CD4-positive, alpha-beta memory T cell (primary cell): ENCODE measurements at regions not wholly inside any gene's neighbourhood (a gene's known extent, or its start where the extent isn't known, plus 50 kb on each side); places are given as distances from the start of the nearest gene placed in this dataset.

Source experiments
- CTCF ChIA-PET: fragments of 350-600 bp; sonication (Branson Sonifier 250); formaldehyde crosslinking; loops from one replicate; lab custom pipeline; 2021; ENCODE audit warnings: inconsistent platforms; ENCODE audit not compliant: partially characterized antibody; lab: Charles Lee
- POLR2A ChIA-PET: fragments of 350-600 bp; sonication (Branson Sonifier 250); formaldehyde crosslinking; loops from one replicate; lab custom pipeline; 2021; ENCODE audit not compliant: partially characterized antibody; lab: Charles Lee
- DNase-seq, 5 donors: peaks; one replicate each; pipeline versions ENCODE4 v3.0.0 to v3.0.0-alpha.2; 2020 to 2022; ENCODE audit warnings: mixed read lengths in 1 of 5
- H3K27ac ChIP-seq: one replicate; pipeline ENCODE4 v1.7.0; 2013; ENCODE audit warnings: low read depth, low read length
- H3K27me3 ChIP-seq: 2 replicates; pipeline ENCODE4 v1.7.0; 2013; ENCODE audit warnings: mild to moderate bottlenecking, low read length, moderate library complexity; ENCODE audit not compliant: insufficient read depth
- H3K36me3 ChIP-seq: 2 replicates; pipeline ENCODE4 v1.7.0; 2013; ENCODE audit warnings: mild to moderate bottlenecking, low read length, moderate library complexity; ENCODE audit not compliant: insufficient read depth
- H3K4me1 ChIP-seq: 2 replicates; pipeline ENCODE4 v1.7.0; 2013; ENCODE audit warnings: mild to moderate bottlenecking, low read length, moderate library complexity; ENCODE audit not compliant: insufficient read depth
- H3K4me3 ChIP-seq, 2 donors: one replicate each; pipeline ENCODE4 v1.7.0; 2013; ENCODE audit warnings: low read length in 2 of 2, mild to moderate bottlenecking in 1 of 2
- H3K9me3 ChIP-seq, 2 donors: one replicate each; pipeline ENCODE4 v1.7.0; 2013; ENCODE audit warnings: low read length in 2 of 2, control low read depth in 1 of 2; ENCODE audit not compliant: control insufficient read depth in 1 of 2
- H3K27ac Mint-ChIP-seq, 7 donors: one replicate each; pipeline ENCODE4 v1.8.0; 2020 to 2021; ENCODE audit warnings: mixed read lengths in 7 of 7, mild to moderate bottlenecking in 6 of 7, inconsistent platforms in 3 of 7, moderate library complexity in 3 of 7
- H3K27me3 Mint-ChIP-seq, 2 donors: one replicate each; pipeline ENCODE4 v1.8.0; 2020 to 2021; ENCODE audit warnings: mixed read lengths in 2 of 2
- H3K36me3 Mint-ChIP-seq, 2 donors: one replicate each; pipeline ENCODE4 v1.8.0; 2020 to 2021; ENCODE audit warnings: mixed read lengths in 2 of 2, inconsistent platforms in 1 of 2, mild to moderate bottlenecking in 1 of 2
- H3K4me1 Mint-ChIP-seq, 4 donors: one replicate each; pipeline ENCODE4 v1.8.0; 2020 to 2021; ENCODE audit warnings: mixed read lengths in 4 of 4, mild to moderate bottlenecking in 1 of 4
- H3K4me3 Mint-ChIP-seq, 8 donors: one replicate each; pipeline ENCODE4 v1.8.0; 2020 to 2021; ENCODE audit warnings: mixed read lengths in 8 of 8, mild to moderate bottlenecking in 7 of 8, moderate library complexity in 6 of 8, inconsistent platforms in 3 of 8
- H3K9me3 Mint-ChIP-seq, 8 donors: one replicate each; pipeline ENCODE4 v1.8.0; 2020 to 2021; ENCODE audit warnings: mixed read lengths in 8 of 8, mild to moderate bottlenecking in 5 of 8, inconsistent platforms in 3 of 8, moderate library complexity in 1 of 8
- intact Hi-C: fragments of 100-400 bp; cut with micrococcal nuclease; formaldehyde crosslinking; loops from one replicate; pipeline ENCODE4 v1.15.1; 2023

DNA sequence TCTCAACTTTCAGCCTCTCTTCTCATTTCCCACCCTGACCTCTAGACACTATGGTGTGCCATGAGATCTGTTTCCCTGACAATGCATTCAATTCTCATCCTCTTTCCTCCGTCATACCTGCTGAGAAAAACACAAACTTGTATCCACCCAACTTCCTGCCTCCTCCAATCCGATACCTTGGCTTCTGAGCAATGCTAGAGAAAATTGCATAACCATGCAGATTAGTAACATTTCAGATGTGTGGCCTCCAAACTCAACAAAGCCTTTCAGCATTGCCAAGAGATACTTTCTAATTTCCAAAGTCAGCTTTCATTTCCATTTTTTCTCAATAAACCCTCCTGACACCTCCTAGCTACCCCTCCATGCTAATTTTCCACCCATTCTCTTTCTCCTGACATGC is 88.5 kb downstream of the MINAR1 start:
- Mint-ChIP-seq H3K27ac (peak overlapping the region in 1 of 7 donors; percentile 32), H3K4me3 (no peak overlapping the region), H3K27me3 (peaks cover 2 to 7% of the 10 kb centered on the region in 2 donors), H3K4me1 (no peaks in the 10 kb centered on the region), H3K36me3 (no peaks in the 10 kb centered on the region), H3K9me3 (no peaks in the 10 kb centered on the region)
- no peak for DNase-seq
- Histone ChIP-seq H3K4me3 (no peak overlapping the region), H3K4me1 (no peaks in the 10 kb centered on the region), H3K9me3 (no peaks in the 10 kb centered on the region), H3K27me3 (no peaks in the 10 kb centered on the region), H3K36me3 (no peaks in the 10 kb centered on the region), H3K27ac (no peak overlapping the region)
- CTCF ChIA-PET = no interaction called here
- intact Hi-C loops = no loop called here
- POLR2A ChIA-PET = no interaction called here

DNA sequence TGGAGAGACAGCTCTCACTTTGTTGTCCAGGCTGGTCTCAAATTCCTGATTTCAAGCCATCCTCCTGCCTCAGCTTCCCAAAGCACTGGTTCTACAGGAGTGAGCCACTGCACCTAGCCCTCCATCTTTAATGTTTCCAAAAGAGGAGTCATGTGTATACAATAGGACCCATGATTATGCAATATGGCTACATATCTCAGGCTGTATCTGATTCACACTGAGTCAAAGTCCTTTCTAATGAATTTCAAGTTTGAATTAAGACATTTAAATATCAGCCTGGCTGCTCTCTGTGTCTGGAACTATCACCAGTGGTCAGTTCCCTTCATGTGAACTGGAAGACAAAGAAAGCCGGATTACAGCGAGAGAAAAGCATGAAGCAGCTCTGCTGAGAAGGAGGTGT is 90.5 kb downstream of the MINAR1 start:
- ChIA-PET POLR2A (no interaction called here), CTCF (no interaction called here)
- no peaks in the 10 kb centered on the region for H3K4me1 Mint-ChIP-seq
- intact Hi-C loops = no loop called here
- H3K27ac Mint-ChIP-seq = no peak overlapping the region
- Histone ChIP-seq H3K4me1 (no peaks in the 10 kb centered on the region), H3K27me3 (no peaks in the 10 kb centered on the region), H3K36me3 (no peaks in the 10 kb centered on the region), H3K4me3 (no peak overlapping the region), H3K9me3 (no peaks in the 10 kb centered on the region), H3K27ac (no peak overlapping the region)
- no peaks in the 10 kb centered on the region for H3K36me3 Mint-ChIP-seq
- no peak for DNase-seq
- peaks cover 0 to 3% of the 10 kb centered on the region in 2 donors for H3K27me3 Mint-ChIP-seq
- H3K9me3 Mint-ChIP-seq = peaks cover 0 to 2% (median 0%) of the 10 kb centered on the region in 8 donors
- H3K4me3 Mint-ChIP-seq = no peak overlapping the region

DNA sequence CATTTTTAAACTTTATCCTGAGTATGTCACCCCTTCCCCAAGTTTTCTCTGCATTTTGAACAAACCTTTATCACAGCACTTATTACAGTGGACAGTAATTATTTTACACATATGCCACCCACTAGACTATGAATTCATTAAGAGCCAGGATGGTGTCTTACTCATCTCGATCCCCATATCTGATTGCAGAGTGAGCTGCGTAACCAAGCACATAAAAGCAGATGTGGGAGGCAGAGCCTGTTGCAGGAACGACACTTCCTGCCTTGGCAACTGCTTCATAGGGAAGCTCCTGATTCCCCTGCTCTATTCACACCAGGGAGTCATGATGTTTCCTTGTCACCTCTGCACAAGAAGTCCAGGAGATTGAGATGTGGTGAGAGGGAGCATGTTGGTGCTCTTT is 91.1 kb downstream of the MINAR1 start:
- H3K27me3 ChIP-seq = no peaks in the 10 kb centered on the region
- ChIA-PET CTCF (no interaction called here), POLR2A (no interaction called here)
- no peak overlapping the region for H3K27ac ChIP-seq
- no peak for DNase-seq
- Mint-ChIP-seq H3K9me3 (peaks cover 0 to 3% (median 0%) of the 10 kb centered on the region in 8 donors), H3K4me1 (no peaks in the 10 kb centered on the region), H3K27me3 (peaks cover 0 to 4% of the 10 kb centered on the region in 2 donors), H3K36me3 (no peaks in the 10 kb centered on the region), H3K4me3 (no peak overlapping the region), H3K27ac (no peak overlapping the region)
- H3K36me3 ChIP-seq = no peaks in the 10 kb centered on the region
- intact Hi-C loops = no loop called here
- H3K9me3 ChIP-seq = no peaks in the 10 kb centered on the region
- H3K4me3 ChIP-seq = no peak overlapping the region
- H3K4me1 ChIP-seq = no peaks in the 10 kb centered on the region

DNA sequence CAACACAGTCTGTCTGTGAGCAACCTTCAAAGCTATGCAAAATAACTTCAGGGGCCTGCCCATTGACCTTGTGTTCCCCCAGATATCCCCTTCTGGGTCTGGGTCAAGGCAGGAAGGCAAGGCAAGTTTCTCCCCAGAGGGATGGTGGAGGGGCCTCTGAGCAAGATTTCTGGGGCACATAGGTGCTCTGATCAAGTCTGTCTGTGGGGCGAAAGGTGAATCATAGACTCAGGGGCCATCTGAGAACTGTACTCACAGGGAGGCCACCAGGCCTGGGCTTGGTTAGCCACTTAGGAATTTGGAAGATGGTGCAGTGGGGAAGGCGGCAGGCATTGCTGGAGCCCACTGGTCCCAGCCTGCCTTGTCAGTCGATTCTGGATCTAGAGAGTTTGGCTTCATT is 92.4 kb downstream of the MINAR1 start:
- H3K27ac Mint-ChIP-seq = no peak overlapping the region
- H3K4me1 ChIP-seq = no peaks in the 10 kb centered on the region
- H3K27ac ChIP-seq = no peak overlapping the region
- H3K9me3 Mint-ChIP-seq = peaks cover 0 to 3% (median 0%) of the 10 kb centered on the region in 8 donors
- H3K9me3 ChIP-seq = no peaks in the 10 kb centered on the region
- POLR2A ChIA-PET = no interaction called here
- H3K27me3 ChIP-seq = no peaks in the 10 kb centered on the region
- peaks cover 2 to 6% of the 10 kb centered on the region in 2 donors for H3K27me3 Mint-ChIP-seq
- no peaks in the 10 kb centered on the region for H3K36me3 ChIP-seq
- H3K36me3 Mint-ChIP-seq = no peaks in the 10 kb centered on the region
- DNase-seq = no peak
- H3K4me3 ChIP-seq = no peak overlapping the region
- CTCF ChIA-PET = no interaction called here
- intact Hi-C loops = no loop called here
- H3K4me3 Mint-ChIP-seq = no peak overlapping the region
- H3K4me1 Mint-ChIP-seq = no peaks in the 10 kb centered on the region

DNA sequence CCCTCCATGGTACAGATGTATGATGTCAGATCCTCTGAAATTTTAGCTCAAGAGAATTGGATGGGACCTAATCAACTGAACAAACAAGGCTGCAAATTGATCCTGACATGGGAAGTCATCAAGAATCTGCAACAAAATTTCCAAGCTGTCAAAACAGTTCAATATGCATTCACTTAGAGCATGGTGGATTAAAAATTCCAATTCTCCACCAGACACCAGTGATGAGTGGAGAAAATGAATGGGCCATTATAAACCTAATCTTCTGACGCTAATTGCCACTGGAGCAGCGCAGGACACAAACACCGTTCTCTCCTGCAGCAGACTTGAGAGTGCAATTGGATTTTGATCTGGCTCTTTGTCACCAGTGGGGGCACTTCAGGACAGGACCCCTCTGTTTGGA is 94.2 kb downstream of the MINAR1 start:
- peaks cover 2 to 7% of the 10 kb centered on the region in 2 donors for H3K27me3 Mint-ChIP-seq
- no peak overlapping the region for H3K4me3 Mint-ChIP-seq
- H3K36me3 ChIP-seq = no peaks in the 10 kb centered on the region
- intact Hi-C loops = no loop called here
- no peaks in the 10 kb centered on the region for H3K27me3 ChIP-seq
- H3K4me3 ChIP-seq = no peak overlapping the region
- no peak overlapping the region for H3K27ac ChIP-seq
- H3K27ac Mint-ChIP-seq = no peak overlapping the region
- ChIA-PET CTCF (no interaction called here), POLR2A (no interaction called here)
- no peaks in the 10 kb centered on the region for H3K4me1 Mint-ChIP-seq
- no peaks in the 10 kb centered on the region for H3K4me1 ChIP-seq
- H3K36me3 Mint-ChIP-seq = no peaks in the 10 kb centered on the region
- peaks cover 0 to 3% (median 0%) of the 10 kb centered on the region in 8 donors for H3K9me3 Mint-ChIP-seq
- no peaks in the 10 kb centered on the region for H3K9me3 ChIP-seq
- DNase-seq = no peak

DNA sequence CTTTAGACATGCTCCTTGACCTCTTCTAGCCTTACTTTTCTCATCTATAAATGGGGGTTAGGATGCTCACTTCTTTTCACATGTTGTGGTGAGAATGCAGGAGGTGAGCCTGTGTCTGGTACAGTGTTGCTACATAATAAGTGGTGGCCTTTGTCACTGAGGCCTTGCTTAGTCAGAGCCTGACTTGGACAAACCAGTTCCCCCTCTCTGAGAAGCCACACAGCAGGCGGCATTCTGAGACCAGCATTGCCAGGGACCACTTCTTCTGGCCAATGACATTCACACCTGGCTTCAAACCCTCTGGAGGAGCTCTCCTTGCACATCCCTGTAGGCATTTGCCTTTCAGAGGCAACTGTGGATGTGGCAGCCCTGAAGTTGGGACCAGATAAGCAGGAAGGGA is 95.7 kb downstream of the MINAR1 start:
- DNase-seq = no peak
- Mint-ChIP-seq H3K4me1 (no peaks in the 10 kb centered on the region), H3K36me3 (no peaks in the 10 kb centered on the region), H3K27ac (no peak overlapping the region), H3K4me3 (no peak overlapping the region), H3K9me3 (peaks cover 0 to 3% (median 0%) of the 10 kb centered on the region in 8 donors), H3K27me3 (peaks cover 2 to 12% of the 10 kb centered on the region in 2 donors)
- no peaks in the 10 kb centered on the region for H3K9me3 ChIP-seq
- no peak overlapping the region for H3K27ac ChIP-seq
- H3K4me3 ChIP-seq = no peak overlapping the region
- intact Hi-C loops = no loop called here
- H3K4me1 ChIP-seq = no peaks in the 10 kb centered on the region
- ChIA-PET CTCF (no interaction called here), POLR2A (no interaction called here)
- H3K36me3 ChIP-seq = no peaks in the 10 kb centered on the region
- H3K27me3 ChIP-seq = no peaks in the 10 kb centered on the region

DNA sequence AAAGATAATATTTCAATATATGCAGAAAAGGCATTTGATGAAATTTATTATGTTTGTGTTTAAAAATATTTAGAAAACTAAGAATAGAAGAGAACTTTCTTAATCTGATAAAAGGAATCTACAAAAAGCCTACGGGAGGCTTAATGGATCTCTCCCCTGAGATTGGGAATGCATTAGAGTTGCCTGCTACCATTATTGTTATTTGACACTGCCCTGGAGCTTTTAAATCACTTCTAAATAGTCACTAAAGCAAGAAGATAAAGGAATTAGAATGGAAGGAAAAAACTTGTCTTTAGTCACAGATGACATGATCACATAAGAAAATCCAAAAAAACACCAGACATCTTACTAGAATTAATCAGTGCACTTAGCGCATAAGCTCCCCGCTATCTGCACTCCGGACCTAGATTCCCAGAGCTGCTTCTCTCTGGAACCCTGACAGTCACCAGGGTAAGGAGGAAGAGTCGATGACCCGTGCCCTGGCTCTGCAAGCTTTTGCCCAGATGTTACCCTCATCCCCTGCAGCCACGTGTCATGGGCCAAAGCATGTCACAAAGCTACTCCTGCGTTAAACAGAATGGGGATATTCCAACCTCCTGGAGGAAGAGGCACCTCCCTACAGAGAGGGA is 97.1 kb downstream of the MINAR1 start:
- peaks cover 2 to 16% of the 10 kb centered on the region in 2 donors for H3K27me3 Mint-ChIP-seq
- intact Hi-C loops = no loop called here
- no peak overlapping the region for H3K4me3 Mint-ChIP-seq

More for the DNA sequence above, 97.1 kb downstream of the MINAR1 start:
- no peak for DNase-seq
- Histone ChIP-seq H3K9me3 (no peaks in the 10 kb centered on the region), H3K27me3 (no peaks in the 10 kb centered on the region), H3K27ac (no peak overlapping the region), H3K4me1 (no peaks in the 10 kb centered on the region), H3K4me3 (no peak overlapping the region), H3K36me3 (no peaks in the 10 kb centered on the region)
- Mint-ChIP-seq H3K9me3 (peaks cover 0 to 3% (median 0%) of the 10 kb centered on the region in 8 donors), H3K4me1 (no peaks in the 10 kb centered on the region), H3K27ac (no peak overlapping the region), H3K36me3 (no peaks in the 10 kb centered on the region)
- CTCF ChIA-PET = no interaction called here
- POLR2A ChIA-PET = no interaction called here
